ENCODE measurements at regions not wholly inside any gene's neighbourhood (a gene's known extent, or its start where the extent isn't known, plus 50 kb on each side); places are given as distances from the start of the nearest gene placed in this dataset.
A peak's percentile ranks its signal among the peaks of the same experiment; 100 is the strongest.

DNA sequence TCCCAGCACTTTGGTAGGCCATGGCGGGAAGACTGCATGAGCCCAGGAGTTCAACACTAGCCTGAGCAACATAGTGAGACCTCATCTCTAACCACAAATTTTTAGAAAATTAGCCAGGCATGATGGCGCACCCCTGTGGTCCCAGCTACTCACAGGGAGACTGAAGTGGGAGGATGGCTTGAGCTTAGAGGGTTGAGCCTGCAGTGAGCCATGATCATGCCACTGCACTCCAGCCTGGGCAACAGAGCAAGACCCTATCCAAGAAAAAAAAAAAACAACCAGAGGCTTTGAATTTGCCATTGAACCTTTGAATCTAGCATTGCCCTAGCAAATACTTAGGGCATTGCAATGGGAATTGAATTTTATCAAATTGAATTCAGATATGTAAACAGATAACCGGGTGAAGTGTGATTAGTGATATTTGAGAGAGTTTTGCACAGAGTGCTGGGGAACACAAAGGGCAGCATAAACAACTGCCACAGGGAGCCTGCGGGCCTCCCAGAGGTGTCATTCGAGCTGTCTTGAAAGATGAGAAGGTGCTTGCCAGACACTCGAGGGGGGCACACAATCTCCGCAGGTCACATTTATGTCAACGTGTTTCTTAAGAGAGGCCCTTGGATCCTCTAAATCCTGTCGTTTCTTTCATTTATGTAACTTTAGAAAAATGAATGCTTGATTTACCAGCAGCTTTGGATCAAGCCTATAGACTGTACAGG lies 200.3 kb downstream of the AASDH start:
- intact Hi-C loops (cut with DNase I) = no loop called here

DNA sequence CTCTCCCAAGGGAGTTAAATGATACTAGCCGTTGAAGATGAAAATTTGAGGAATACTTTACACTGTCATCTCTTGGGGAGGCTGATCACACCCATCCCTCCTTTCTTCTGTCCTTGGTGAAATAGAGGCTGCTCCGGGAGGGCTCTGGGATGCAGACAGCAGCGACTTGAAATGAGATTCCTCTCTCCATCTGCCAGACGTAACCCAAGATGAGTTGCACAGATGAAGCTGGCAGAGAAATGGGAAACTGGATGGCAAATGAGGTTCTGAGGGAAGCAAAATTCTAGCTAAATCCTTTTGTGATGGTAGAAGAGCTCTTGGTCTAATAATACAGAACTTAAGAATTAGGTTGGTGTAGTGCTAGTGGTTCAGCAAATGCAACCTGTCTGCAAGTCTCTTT lies 201.4 kb downstream of the AASDH start:
- FAIRE-seq = no peak
- no peaks in the 10 kb centered on the region for H3K9me3 ChIP-seq
- intact Hi-C loops (cut with DNase I) = no loop called here
- 76 to 86% methylated on average over 4 of the region's 4 CpGs for WGBS, 2 donors
- no peak overlapping the region for H3K27ac ChIP-seq
- H3K4me1 ChIP-seq = no peaks in the 10 kb centered on the region
- no peaks in the 10 kb centered on the region for H3K36me3 ChIP-seq
- TF ChIP-seq, protein P1, sequence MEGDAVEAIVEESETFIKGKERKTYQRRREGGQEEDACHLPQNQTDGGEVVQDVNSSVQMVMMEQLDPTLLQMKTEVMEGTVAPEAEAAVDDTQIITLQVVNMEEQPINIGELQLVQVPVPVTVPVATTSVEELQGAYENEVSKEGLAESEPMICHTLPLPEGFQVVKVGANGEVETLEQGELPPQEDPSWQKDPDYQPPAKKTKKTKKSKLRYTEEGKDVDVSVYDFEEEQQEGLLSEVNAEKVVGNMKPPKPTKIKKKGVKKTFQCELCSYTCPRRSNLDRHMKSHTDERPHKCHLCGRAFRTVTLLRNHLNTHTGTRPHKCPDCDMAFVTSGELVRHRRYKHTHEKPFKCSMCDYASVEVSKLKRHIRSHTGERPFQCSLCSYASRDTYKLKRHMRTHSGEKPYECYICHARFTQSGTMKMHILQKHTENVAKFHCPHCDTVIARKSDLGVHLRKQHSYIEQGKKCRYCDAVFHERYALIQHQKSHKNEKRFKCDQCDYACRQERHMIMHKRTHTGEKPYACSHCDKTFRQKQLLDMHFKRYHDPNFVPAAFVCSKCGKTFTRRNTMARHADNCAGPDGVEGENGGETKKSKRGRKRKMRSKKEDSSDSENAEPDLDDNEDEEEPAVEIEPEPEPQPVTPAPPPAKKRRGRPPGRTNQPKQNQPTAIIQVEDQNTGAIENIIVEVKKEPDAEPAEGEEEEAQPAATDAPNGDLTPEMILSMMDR (IDR thresholded peaks at IDR 0.05) = no peak
- no peak overlapping the region for H3K4me3 ChIP-seq
- DNase-seq = no peak
- no peaks in the 10 kb centered on the region for H3K27me3 ChIP-seq
- no peak for ATAC-seq

More for the DNA sequence above, 200.3 kb downstream of the AASDH start:
- TF ChIP-seq, protein P1 (IDR thresholded peaks at IDR 0.05) = no peak
- 51 to 53% methylated on average over 9 of the region's 9 CpGs for WGBS, 2 donors
- no peak overlapping the region for H3K27ac ChIP-seq
- H3K4me3 ChIP-seq = no peak overlapping the region
- no peaks in the 10 kb centered on the region for H3K9me3 ChIP-seq
- ATAC-seq (no peak), DNase-seq (no peak), FAIRE-seq (no peak)
- H3K36me3 ChIP-seq = no peaks in the 10 kb centered on the region
- H3K4me1 ChIP-seq = no peaks in the 10 kb centered on the region
- H3K27me3 ChIP-seq = no peaks in the 10 kb centered on the region

DNA sequence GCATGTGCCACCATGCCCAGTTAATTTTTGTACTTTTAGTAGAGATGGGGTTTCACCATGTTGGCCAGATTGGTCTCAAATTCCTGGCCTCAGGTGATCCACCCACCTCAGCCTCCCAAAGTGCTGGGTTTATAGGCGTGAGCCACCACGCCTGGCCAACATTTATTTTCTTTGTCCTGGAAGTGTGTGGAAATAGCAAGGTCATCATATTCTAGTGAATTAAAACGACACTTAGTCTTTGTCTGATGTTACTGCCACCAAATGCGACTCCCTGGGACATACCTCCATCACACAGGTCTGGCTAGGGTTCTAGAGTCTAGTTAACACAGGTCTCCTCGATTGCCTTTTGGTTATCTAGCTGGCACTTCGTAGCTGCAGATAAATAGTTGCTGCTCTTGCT lies 203.1 kb downstream of the AASDH start:
- TF ChIP-seq, protein P1 (IDR thresholded peaks at IDR 0.05) = no peak
- Histone ChIP-seq H3K27ac (no peak overlapping the region), H3K27me3 (no peaks in the 10 kb centered on the region), H3K9me3 (no peaks in the 10 kb centered on the region), H3K4me1 (no peaks in the 10 kb centered on the region), H3K4me3 (no peak overlapping the region), H3K36me3 (no peaks in the 10 kb centered on the region)
- DNase-seq (no peak), FAIRE-seq (no peak), ATAC-seq (no peak)
- 60 to 70% methylated on average over 6 of the region's 6 CpGs for WGBS, 2 donors
- intact Hi-C loops (cut with DNase I) = no loop called here

DNA sequence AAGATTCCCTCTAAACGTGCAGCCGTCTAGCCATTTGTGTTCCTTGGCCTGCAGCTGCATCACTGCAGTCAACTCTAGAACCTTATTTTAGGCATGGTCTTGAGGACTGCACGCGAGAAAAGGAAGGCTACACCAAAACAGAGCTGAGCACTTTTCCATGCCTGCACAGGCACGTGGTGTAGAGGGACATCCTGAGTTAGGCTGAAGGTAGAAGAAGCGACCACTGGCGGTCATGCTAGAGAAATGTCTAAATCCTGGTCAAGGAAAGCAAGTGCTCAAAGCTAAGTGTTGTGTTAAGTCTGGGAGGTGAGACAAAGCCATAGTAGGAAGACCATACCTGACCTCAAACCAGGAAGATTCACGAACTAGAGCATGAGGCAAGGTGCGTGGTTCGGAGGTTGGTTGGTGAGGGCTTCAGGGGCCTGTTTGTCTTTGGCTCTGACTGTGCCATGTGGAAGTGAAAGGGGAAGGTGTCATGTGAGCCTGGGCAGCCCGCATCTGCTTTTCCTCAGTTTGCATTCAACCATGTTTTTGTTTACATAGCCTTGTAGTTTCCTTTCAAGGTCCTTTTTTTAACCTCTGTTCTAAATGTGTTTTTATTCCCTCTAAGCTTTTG lies 203.8 kb downstream of the AASDH start:
- 73 to 78% methylated on average over 11 of the region's 11 CpGs for WGBS, 2 donors
- Histone ChIP-seq H3K27ac (no peak overlapping the region), H3K27me3 (no peaks in the 10 kb centered on the region), H3K4me1 (no peaks in the 10 kb centered on the region), H3K4me3 (no peak overlapping the region), H3K36me3 (no peaks in the 10 kb centered on the region), H3K9me3 (no peaks in the 10 kb centered on the region)
- DNase-seq (no peak), FAIRE-seq (no peak), ATAC-seq (peak in 1 of 4 donors; percentile 39)
- TF ChIP-seq, protein P1 (IDR thresholded peaks at IDR 0.05) = no peak
- intact Hi-C loops (cut with DNase I) = no loop called here

DNA sequence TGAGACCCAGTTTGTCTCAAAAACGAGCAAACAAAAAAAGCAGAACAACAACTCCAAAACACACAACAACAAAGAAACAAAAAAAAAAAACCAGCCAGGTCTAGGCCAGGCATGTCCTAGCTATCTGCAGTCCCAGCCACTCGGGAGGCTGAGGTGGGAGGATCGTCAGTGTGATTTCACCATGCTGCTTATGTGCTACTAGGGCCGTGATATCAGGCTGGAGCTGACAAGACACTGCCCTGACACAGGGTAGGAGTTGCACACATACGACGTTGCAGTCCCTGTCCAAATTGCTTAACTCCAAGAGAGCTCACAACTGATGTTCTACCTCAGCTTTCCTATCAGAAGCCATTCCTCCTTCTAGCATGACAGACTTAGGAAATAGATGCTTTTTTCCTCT lies 204.9 kb downstream of the AASDH start:
- Histone ChIP-seq H3K27ac (no peak overlapping the region), H3K9me3 (no peaks in the 10 kb centered on the region), H3K36me3 (no peaks in the 10 kb centered on the region), H3K27me3 (no peaks in the 10 kb centered on the region), H3K4me3 (no peak overlapping the region), H3K4me1 (no peaks in the 10 kb centered on the region)
- ATAC-seq = no peak
- no peak for FAIRE-seq
- intact Hi-C loops (cut with DNase I) = no loop called here
- 71 to 78% methylated on average over 6 of the region's 6 CpGs for WGBS, 2 donors
- no peak for DNase-seq
- TF ChIP-seq, protein P1 (IDR thresholded peaks at IDR 0.05) = no peak

All from pancreas (tissue), 10 donors.